ENCODE measurements at regions not wholly inside any gene's neighbourhood (a gene's known extent, or its start where the extent isn't known, plus 50 kb on each side); places are given as distances from the start of the nearest gene placed in this dataset.

DNA sequence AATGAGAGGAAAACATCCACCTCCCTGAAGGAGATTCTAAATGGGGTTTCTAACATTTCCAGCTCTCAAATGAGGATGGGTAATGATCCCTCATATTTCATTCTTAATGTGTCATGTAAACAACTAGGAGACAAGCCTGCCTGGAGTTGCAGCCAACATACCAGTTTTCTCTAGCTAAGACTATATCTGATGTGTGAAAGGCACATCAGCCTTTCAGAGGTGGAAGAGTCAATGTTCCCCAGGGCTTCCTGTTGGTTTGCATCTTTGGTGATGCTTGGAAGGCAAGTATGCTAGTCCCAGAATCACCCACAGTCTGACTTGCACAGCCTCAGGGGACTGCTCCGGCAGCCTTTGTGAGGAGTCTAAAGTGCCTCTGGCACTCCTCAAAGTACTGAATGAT lies 921.2 kb downstream of the SQOR start:
- Histone ChIP-seq H3F3A (ENCODE audit: insufficient read depth, low read length) (no peaks in the 10 kb centered on the region), H3K4me2 (ENCODE audit: low read depth, low read length) (no peak overlapping the region), H3K9me3 (replicated peaks; ENCODE audit: insufficient read depth, low read length) (no peaks in the 10 kb centered on the region), H3K36me3 (replicated peaks; ENCODE audit: insufficient read depth, low read length) (no peaks in the 10 kb centered on the region), H3K4me3 (ENCODE audit: low read length) (no peak overlapping the region), H3K79me2 (ENCODE audit: low read length) (no peaks in the 10 kb centered on the region), H3K9ac (ENCODE audit: low read length) (no peak overlapping the region), H3K4me1 (ENCODE audit: low read length) (no peaks in the 10 kb centered on the region), H4K20me1 (ENCODE audit: insufficient read depth, low read length) (no peaks in the 10 kb centered on the region), H3K9me2 (replicated peaks; ENCODE audit: insufficient read depth, low read length) (no peaks in the 10 kb centered on the region), H3K27me3 (replicated peaks; ENCODE audit: insufficient read depth, low read length) (no peaks in the 10 kb centered on the region), H3K27ac (ENCODE audit: low read length) (no peak overlapping the region), H2AFZ (ENCODE audit: low read length) (no peak overlapping the region)
- TF ChIP-seq, protein P1, sequence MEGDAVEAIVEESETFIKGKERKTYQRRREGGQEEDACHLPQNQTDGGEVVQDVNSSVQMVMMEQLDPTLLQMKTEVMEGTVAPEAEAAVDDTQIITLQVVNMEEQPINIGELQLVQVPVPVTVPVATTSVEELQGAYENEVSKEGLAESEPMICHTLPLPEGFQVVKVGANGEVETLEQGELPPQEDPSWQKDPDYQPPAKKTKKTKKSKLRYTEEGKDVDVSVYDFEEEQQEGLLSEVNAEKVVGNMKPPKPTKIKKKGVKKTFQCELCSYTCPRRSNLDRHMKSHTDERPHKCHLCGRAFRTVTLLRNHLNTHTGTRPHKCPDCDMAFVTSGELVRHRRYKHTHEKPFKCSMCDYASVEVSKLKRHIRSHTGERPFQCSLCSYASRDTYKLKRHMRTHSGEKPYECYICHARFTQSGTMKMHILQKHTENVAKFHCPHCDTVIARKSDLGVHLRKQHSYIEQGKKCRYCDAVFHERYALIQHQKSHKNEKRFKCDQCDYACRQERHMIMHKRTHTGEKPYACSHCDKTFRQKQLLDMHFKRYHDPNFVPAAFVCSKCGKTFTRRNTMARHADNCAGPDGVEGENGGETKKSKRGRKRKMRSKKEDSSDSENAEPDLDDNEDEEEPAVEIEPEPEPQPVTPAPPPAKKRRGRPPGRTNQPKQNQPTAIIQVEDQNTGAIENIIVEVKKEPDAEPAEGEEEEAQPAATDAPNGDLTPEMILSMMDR (IDR thresholded peaks at IDR 0.05; ENCODE audit: low read length), result no peak
- no peak for TF ChIP-seq EZH2 (optimal IDR thresholded peaks at IDR 0.05; ENCODE audit: low read depth, low read length)
- DNase-seq, result no peak

DNA sequence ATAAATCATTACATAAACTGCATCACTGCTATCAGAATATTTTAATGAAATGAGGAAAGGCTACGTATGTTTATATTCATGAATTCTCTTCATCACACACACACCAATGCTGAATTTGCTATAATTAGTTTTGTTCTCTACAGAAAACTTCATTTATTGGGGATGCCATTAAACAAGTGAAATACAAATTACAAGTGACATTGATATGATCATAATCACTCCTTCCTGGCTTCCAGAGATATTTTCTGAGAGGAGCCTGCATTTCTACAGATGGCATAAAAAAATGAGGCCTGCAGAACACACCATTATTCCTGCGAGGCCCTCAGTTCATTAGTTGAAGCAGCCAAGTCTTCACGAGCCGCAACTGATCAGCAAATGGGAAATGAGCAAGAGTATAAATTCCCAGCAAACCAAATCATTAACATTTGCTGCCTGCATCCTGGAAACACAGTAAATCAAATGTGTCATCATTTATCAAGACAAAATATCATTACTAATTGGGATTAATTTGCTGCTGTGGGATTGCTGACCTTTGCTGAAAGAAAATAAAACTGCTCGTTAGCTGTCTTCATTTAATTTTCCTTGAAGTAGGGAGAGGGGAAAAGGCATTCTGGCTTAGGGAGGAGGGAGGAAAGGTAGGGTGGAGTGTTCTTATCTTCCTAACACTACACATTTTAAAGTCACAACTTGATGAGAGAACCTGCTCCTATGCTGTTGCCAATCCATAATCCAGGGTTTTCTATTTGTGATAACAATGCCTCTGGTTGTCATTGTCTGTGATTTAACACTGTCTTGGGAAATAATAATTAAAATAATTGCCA lies 921.9 kb downstream of the SQOR start:
- TF ChIP-seq EZH2phosphoT487 (IDR thresholded peaks at IDR 0.05; ENCODE audit: low read length), result no peak
- no peak for TF ChIP-seq EZH2 (optimal IDR thresholded peaks at IDR 0.05; ENCODE audit: low read depth, low read length)
- TF ChIP-seq, protein P1 (IDR thresholded peaks at IDR 0.05; ENCODE audit: low read length), result no peak
- Histone ChIP-seq H3K27ac (ENCODE audit: low read length) (no peak overlapping the region), H3K27me3 (replicated peaks; ENCODE audit: insufficient read depth, low read length) (no peaks in the 10 kb centered on the region), H3F3A (ENCODE audit: insufficient read depth, low read length) (no peaks in the 10 kb centered on the region), H4K20me1 (ENCODE audit: insufficient read depth, low read length) (no peaks in the 10 kb centered on the region), H3K9ac (ENCODE audit: low read length) (no peak overlapping the region), H3K4me1 (ENCODE audit: low read length) (no peaks in the 10 kb centered on the region), H3K36me3 (replicated peaks; ENCODE audit: insufficient read depth, low read length) (no peaks in the 10 kb centered on the region), H3K4me2 (ENCODE audit: low read depth, low read length) (no peak overlapping the region), H3K4me3 (ENCODE audit: low read length) (no peak overlapping the region), H3K79me2 (ENCODE audit: low read length) (no peaks in the 10 kb centered on the region), H3K9me2 (replicated peaks; ENCODE audit: insufficient read depth, low read length) (no peaks in the 10 kb centered on the region), H2AFZ (ENCODE audit: low read length) (no peak overlapping the region), H3K9me3 (replicated peaks; ENCODE audit: insufficient read depth, low read length) (no peaks in the 10 kb centered on the region)
- no peak for DNase-seq

DNA sequence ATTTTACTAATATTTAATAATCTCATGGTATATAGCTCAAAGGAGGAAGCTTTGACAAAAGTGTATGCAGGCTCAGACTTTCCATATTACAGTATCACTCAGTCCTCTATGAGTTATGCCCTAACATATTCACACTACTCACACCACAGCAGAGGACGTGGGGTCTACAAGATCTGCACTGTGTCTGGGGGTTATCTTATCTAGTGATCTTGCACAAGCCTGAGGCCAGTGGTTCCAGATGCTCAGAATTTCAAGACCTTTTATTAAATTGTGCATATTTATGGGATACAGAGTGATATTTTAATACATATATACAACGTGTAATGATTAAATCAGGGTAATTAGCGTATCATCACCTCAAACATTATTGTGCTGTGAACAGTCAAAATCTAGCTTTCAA lies 933.1 kb downstream of the SQOR start:
- TF ChIP-seq EZH2phosphoT487 (IDR thresholded peaks at IDR 0.05; ENCODE audit: low read length) (no peak), EZH2 (optimal IDR thresholded peaks at IDR 0.05; ENCODE audit: low read depth, low read length) (no peak)
- TF ChIP-seq, protein P1 (IDR thresholded peaks at IDR 0.05; ENCODE audit: low read length), result no peak
- DNase-seq, result no peak

More for the DNA sequence above, 933.1 kb downstream of the SQOR start:
- Histone ChIP-seq H3K27ac (ENCODE audit: low read length) (no peak overlapping the region), H3K79me2 (ENCODE audit: low read length) (no peaks in the 10 kb centered on the region), H3K4me3 (ENCODE audit: low read length) (no peak overlapping the region), H2AFZ (ENCODE audit: low read length) (no peak overlapping the region), H3K9me2 (replicated peaks; ENCODE audit: insufficient read depth, low read length) (no peaks in the 10 kb centered on the region), H3K4me1 (ENCODE audit: low read length) (no peaks in the 10 kb centered on the region), H3K9me3 (replicated peaks; ENCODE audit: insufficient read depth, low read length) (no peaks in the 10 kb centered on the region), H3F3A (ENCODE audit: insufficient read depth, low read length) (no peaks in the 10 kb centered on the region), H3K4me2 (ENCODE audit: low read depth, low read length) (no peak overlapping the region), H3K27me3 (replicated peaks; ENCODE audit: insufficient read depth, low read length) (no peaks in the 10 kb centered on the region), H3K9ac (ENCODE audit: low read length) (no peak overlapping the region), H4K20me1 (ENCODE audit: insufficient read depth, low read length) (no peaks in the 10 kb centered on the region), H3K36me3 (replicated peaks; ENCODE audit: insufficient read depth, low read length) (no peaks in the 10 kb centered on the region)

All from MM.1S (cell line).